A549 (cell line): ENCODE measurements at regions not wholly inside any gene's neighbourhood (a gene's known extent, or its start where the extent isn't known, plus 50 kb on each side); places are given as distances from the start of the nearest gene placed in this dataset.

Experiments used
- BHLHE40 ChIP-seq: IDR thresholded peaks from 2 replicates; pipeline ENCODE4 v1.6.1; 2012; ENCODE audit warnings: low read depth, low read length, inconsistent platforms
- CTCF ChIP-seq: fragments of >200 bp; sonication (Bioruptor Twin); formaldehyde crosslinking; IDR thresholded peaks from 3 replicates; pipeline ENCODE4 v1.5.1; 2016
- NR3C1 ChIP-seq: fragments of >200 bp; sonication (Bioruptor Twin); formaldehyde crosslinking; IDR thresholded peaks from 3 replicates; pipeline ENCODE4 v1.6.1; 2017
- PHF8 ChIP-seq: fragments of 200-600 bp; sonication (generic); IDR thresholded peaks from 2 replicates; pipeline ENCODE4 v1.6.1; 2016; ENCODE audit warnings: low read depth, mild to moderate bottlenecking, antibody characterized with exemption, moderate library complexity, borderline replicate concordance
- POLR2A ChIP-seq: IDR thresholded peaks from 2 replicates; pipeline ENCODE4 v1.6.1; 2012; ENCODE audit warnings: mild to moderate bottlenecking, low read length
- RAD21 ChIP-seq, 2 experiments: fragments of >200 bp in 1 of 2; sonication (Bioruptor Twin) in 1 of 2; formaldehyde crosslinking in 1 of 2; IDR thresholded peaks in 1 of 2; conservative IDR thresholded peaks in 1 of 2; 2 replicates in 1 of 2; 3 replicates in 1 of 2; pipeline ENCODE4 v1.6.1; 2012 to 2018; ENCODE audit warnings: inconsistent platforms in 1 of 2
- REST ChIP-seq: fragments of 200-600 bp; sonication (generic); IDR thresholded peaks from 2 replicates; pipeline ENCODE4 v1.6.1; 2016; ENCODE audit warnings: antibody characterized with exemption, mild to moderate bottlenecking, moderate library complexity
- ZSCAN20 ChIP-seq: fragments of 250-450 bp; sonication (Bioruptor Pico); IDR thresholded peaks from 2 replicates; pipeline ENCODE4 v1.8.0; 2022; ENCODE audit warnings: mild to moderate bottlenecking, moderate library complexity

DNA sequence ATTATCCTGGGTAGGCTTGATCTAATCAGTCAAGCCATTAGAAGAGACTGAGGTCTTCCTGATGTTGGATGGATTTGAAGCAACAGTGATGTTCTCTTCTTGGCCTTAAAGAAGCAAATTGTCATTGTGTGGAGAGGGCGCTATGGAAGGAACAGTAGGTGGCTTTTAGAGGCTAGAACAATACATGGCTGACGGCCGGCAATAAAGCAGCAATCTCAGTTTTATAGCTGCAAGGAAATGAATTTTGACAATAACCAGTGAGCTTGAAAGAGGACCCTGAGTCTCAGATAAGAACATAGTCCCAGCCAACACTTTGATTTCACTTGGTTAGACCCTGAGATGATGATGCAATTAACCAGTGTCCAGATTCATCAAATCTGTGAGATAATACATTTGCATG lies 302.1 kb downstream of the NSUN3 start:
- no peak for TF ChIP-seq CTCF
- TF ChIP-seq POLR2A, result no peak
- no peak for TF ChIP-seq REST
- no peak for TF ChIP-seq PHF8
- no peak for TF ChIP-seq ZSCAN20 (CRISPR knock-in tag)
- no peak for TF ChIP-seq BHLHE40
- no peak for TF ChIP-seq NR3C1
- TF ChIP-seq RAD21 (conservative IDR thresholded peaks at IDR 0.05 in 1 of 2, IDR thresholded peaks at IDR 0.05 in 1 of 2), result no peak
